GM21423 (cell line): ENCODE measurements at regions not wholly inside any gene's neighbourhood (a gene's known extent, or its start where the extent isn't known, plus 50 kb on each side); places are given as distances from the start of the nearest gene placed in this dataset.

Experiments used
- ATAC-seq: cut with Tn5 transposase; IDR thresholded peaks from one replicate; pipeline ENCODE4 v1.9.1; 2021; ENCODE audit warnings: mild to moderate bottlenecking, moderate library complexity; ENCODE audit not compliant: unreplicated experiment

- no peak for ATAC-seq
These were observed 447.2 kb downstream of the MATN1 start for GRCh38 chr1:30275926-30276764.

- no peak for ATAC-seq
These were observed 448.3 kb downstream of the MATN1 start for GRCh38 chr1:30274976-30275621.

- no peak for ATAC-seq
These were observed 449.0 kb downstream of the MATN1 start for GRCh38 chr1:30274173-30274970.

GRCh38 chr1:30273456-30273855 lies 449.9 kb downstream of the MATN1 start:
- no peak for ATAC-seq

- ATAC-seq, result no peak
These were observed 450.4 kb downstream of the MATN1 start for GRCh38 chr1:30273021-30273325.

GRCh38 chr1:30272277-30273020 lies 450.9 kb downstream of the MATN1 start:
- no peak for ATAC-seq

- ATAC-seq, result no peak
These were observed 451.7 kb downstream of the MATN1 start for GRCh38 chr1:30271401-30272276.

GRCh38 chr1:30270461-30270860 lies 452.9 kb downstream of the MATN1 start:
- ATAC-seq, result no peak

- no peak for ATAC-seq
These were observed 454.3 kb downstream of the MATN1 start for GRCh38 chr1:30268923-30269666.

GRCh38 chr1:30267856-30268255 lies 455.5 kb downstream of the MATN1 start:
- ATAC-seq, result no peak

- no peak for ATAC-seq
These were observed 456.3 kb downstream of the MATN1 start for GRCh38 chr1:30267046-30267445.

GRCh38 chr1:30265127-30266070 lies 458.0 kb downstream of the MATN1 start:
- ATAC-seq, result no peak

GRCh38 chr1:30264672-30265025 lies 458.7 kb downstream of the MATN1 start:
- no peak for ATAC-seq

- ATAC-seq, result no peak
These were observed 459.3 kb downstream of the MATN1 start for GRCh38 chr1:30263888-30264671.

- ATAC-seq, result no peak
These were observed 460.0 kb downstream of the MATN1 start for GRCh38 chr1:30263405-30263804.

- ATAC-seq, result no peak
These were observed 461.2 kb downstream of the MATN1 start for GRCh38 chr1:30262158-30262557.

GRCh38 chr1:30260318-30260717 lies 463.1 kb downstream of the MATN1 start:
- ATAC-seq, result no peak

GRCh38 chr1:30259631-30260030 lies 463.8 kb downstream of the MATN1 start:
- no peak for ATAC-seq
